Caco-2 (cell line): ENCODE measurements at regions not wholly inside any gene's neighbourhood (a gene's known extent, or its start where the extent isn't known, plus 50 kb on each side); places are given as distances from the start of the nearest gene placed in this dataset.

Experiments
- BruUV-seq: library from RNA; stranded (reverse); fragments of 400-500 nt; replicated peaks from 2 replicates; lab custom pipeline; 2021; lab: Mats Ljungman, UMichigan
- CTCF ChIA-PET: fragments of 300-600 bp; sonication (Branson Sonifier 250); formaldehyde crosslinking; loops from one replicate; lab custom pipeline; 2022; ENCODE audit warnings: antibody characterized with exemption; lab: Charles Lee
- POLR2A ChIA-PET: fragments of 300-600 bp; sonication (Branson Sonifier 250); formaldehyde crosslinking; loops from one replicate; lab custom pipeline; 2022; ENCODE audit warnings: antibody characterized with exemption; lab: Charles Lee
- DNase-seq, 2 experiments: peaks; one replicate each; pipeline versions ENCODE4 v3.0.0 to v3.0.0-alpha.2; 2020 to 2022
- H3K27me3 ChIP-seq: replicated peaks from 2 replicates; pipeline ENCODE4 v1.6.0; 2011; ENCODE audit warnings: low read length; ENCODE audit not compliant: control insufficient read depth, insufficient read depth
- H3K36me3 ChIP-seq: 2 replicates; pipeline ENCODE4 v1.5.1; 2011; ENCODE audit warnings: low read length; ENCODE audit not compliant: control insufficient read depth, insufficient read depth
- H3K4me1 ChIP-seq: fragments of 250-450 bp; sonication (Bioruptor Pico); 2 replicates; pipeline ENCODE4 v1.5.1; 2020; ENCODE audit warnings: mild to moderate bottlenecking
- H3K4me3 ChIP-seq: 2 replicates; pipeline ENCODE4 v1.5.1; 2011; ENCODE audit warnings: low read depth, mild to moderate bottlenecking, control low read depth, low read length
- H3K9me3 ChIP-seq: fragments of 250-450 bp; sonication (Bioruptor Pico); 2 replicates; pipeline ENCODE4 v1.5.1; 2020; ENCODE audit warnings: mild to moderate bottlenecking, moderate library complexity
- H3K27ac Mint-ChIP-seq: one replicate; pipeline ENCODE4 v1.8.0; 2022; ENCODE audit warnings: mixed read lengths; ENCODE audit not compliant: unreplicated experiment
- H3K27me3 Mint-ChIP-seq: one replicate; pipeline ENCODE4 v1.8.0; 2022; ENCODE audit warnings: mixed read lengths; ENCODE audit not compliant: insufficient read depth, unreplicated experiment
- H3K36me3 Mint-ChIP-seq: one replicate; pipeline ENCODE4 v1.8.0; 2022; ENCODE audit warnings: mild to moderate bottlenecking, mixed read lengths; ENCODE audit not compliant: insufficient read depth, unreplicated experiment
- H3K4me1 Mint-ChIP-seq: one replicate; pipeline ENCODE4 v1.8.0; 2022; ENCODE audit warnings: low read depth, mixed read lengths; ENCODE audit not compliant: unreplicated experiment
- H3K4me3 Mint-ChIP-seq: one replicate; pipeline ENCODE4 v1.8.0; 2022; ENCODE audit warnings: mild to moderate bottlenecking, moderate library complexity, mixed read lengths; ENCODE audit not compliant: unreplicated experiment
- H3K9me3 Mint-ChIP-seq: one replicate; pipeline ENCODE4 v1.8.0; 2022; ENCODE audit warnings: mixed read lengths; ENCODE audit not compliant: unreplicated experiment
- intact Hi-C: fragments of 100-400 bp; cut with micrococcal nuclease; formaldehyde crosslinking; loops from one replicate; pipeline ENCODE4 v1.10.0; 2022; ENCODE audit not compliant: unreplicated experiment
- TF ChIP-seq, protein P1 (sequence below), 2 experiments: fragments of 200-600 bp in 1 of 2; IDR thresholded peaks; 1 replicate in 1 of 2; 2 replicates in 1 of 2; pipeline versions ENCODE4 v1.5.1 to v1.8.0; 2011 to 2022; ENCODE audit warnings: antibody characterized with exemption in 1 of 2, control low read depth in 1 of 2, inconsistent platforms in 1 of 2, low read depth in 1 of 2, low read length in 1 of 2, mild to moderate bottlenecking in 1 of 2, moderate library complexity in 1 of 2; ENCODE audit not compliant: insufficient read depth in 1 of 2, severe bottlenecking in 1 of 2, unreplicated experiment in 1 of 2

- H3K9me3 Mint-ChIP-seq: no peaks in the 10 kb centered on the region
- H3K36me3 Mint-ChIP-seq: no peaks in the 10 kb centered on the region
- no TSS peak for BruUV-seq
- no peak overlapping the region for H3K4me3 ChIP-seq
- DNase-seq: no peak
- H3K36me3 ChIP-seq: no peaks in the 10 kb centered on the region
- no peak overlapping the region for H3K4me3 Mint-ChIP-seq
- TF ChIP-seq, protein P1, sequence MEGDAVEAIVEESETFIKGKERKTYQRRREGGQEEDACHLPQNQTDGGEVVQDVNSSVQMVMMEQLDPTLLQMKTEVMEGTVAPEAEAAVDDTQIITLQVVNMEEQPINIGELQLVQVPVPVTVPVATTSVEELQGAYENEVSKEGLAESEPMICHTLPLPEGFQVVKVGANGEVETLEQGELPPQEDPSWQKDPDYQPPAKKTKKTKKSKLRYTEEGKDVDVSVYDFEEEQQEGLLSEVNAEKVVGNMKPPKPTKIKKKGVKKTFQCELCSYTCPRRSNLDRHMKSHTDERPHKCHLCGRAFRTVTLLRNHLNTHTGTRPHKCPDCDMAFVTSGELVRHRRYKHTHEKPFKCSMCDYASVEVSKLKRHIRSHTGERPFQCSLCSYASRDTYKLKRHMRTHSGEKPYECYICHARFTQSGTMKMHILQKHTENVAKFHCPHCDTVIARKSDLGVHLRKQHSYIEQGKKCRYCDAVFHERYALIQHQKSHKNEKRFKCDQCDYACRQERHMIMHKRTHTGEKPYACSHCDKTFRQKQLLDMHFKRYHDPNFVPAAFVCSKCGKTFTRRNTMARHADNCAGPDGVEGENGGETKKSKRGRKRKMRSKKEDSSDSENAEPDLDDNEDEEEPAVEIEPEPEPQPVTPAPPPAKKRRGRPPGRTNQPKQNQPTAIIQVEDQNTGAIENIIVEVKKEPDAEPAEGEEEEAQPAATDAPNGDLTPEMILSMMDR (IDR thresholded peaks at IDR 0.05; ENCODE audit: insufficient read depth in 1 of 2, low read depth in 1 of 2, low read length in 1 of 2, severe bottlenecking in 1 of 2, unreplicated experiment in 1 of 2): no peak
- no peaks in the 10 kb centered on the region for H3K4me1 ChIP-seq
- H3K4me1 Mint-ChIP-seq: peaks cover 7% of the 10 kb centered on the region
- ChIA-PET POLR2A (no interaction called here), CTCF (no interaction called here)
- H3K27me3 Mint-ChIP-seq: no peaks in the 10 kb centered on the region
- H3K27me3 ChIP-seq: no peaks in the 10 kb centered on the region
- no peaks in the 10 kb centered on the region for H3K9me3 ChIP-seq
- no peak overlapping the region for H3K27ac Mint-ChIP-seq
- intact Hi-C loops: no loop called here
Observed at GRCh38 chr5:93904917-93905316, 163.5 kb upstream of the POU5F2 start.

- no peaks in the 10 kb centered on the region for H3K4me1 ChIP-seq
- no peak for DNase-seq
- H3K27me3 ChIP-seq: no peaks in the 10 kb centered on the region
- H3K36me3 ChIP-seq: no peaks in the 10 kb centered on the region
- CTCF ChIA-PET: no interaction called here
- no peak overlapping the region for H3K4me3 ChIP-seq
- Mint-ChIP-seq H3K4me1 (peaks cover 7% of the 10 kb centered on the region), H3K27ac (no peak overlapping the region), H3K4me3 (no peak overlapping the region), H3K9me3 (no peaks in the 10 kb centered on the region), H3K27me3 (no peaks in the 10 kb centered on the region), H3K36me3 (no peaks in the 10 kb centered on the region)
- POLR2A ChIA-PET: no interaction called here
- no peaks in the 10 kb centered on the region for H3K9me3 ChIP-seq
- no TSS peak for BruUV-seq
- TF ChIP-seq, protein P1 (IDR thresholded peaks at IDR 0.05; ENCODE audit: insufficient read depth in 1 of 2, low read depth in 1 of 2, low read length in 1 of 2, severe bottlenecking in 1 of 2, unreplicated experiment in 1 of 2): no peak
- intact Hi-C loops: no loop called here
Observed at GRCh38 chr5:93902288-93902687, 160.9 kb upstream of the POU5F2 start.

GRCh38 chr5:93899026-93899600 is 157.7 kb upstream of the POU5F2 start:
- H3K4me3 ChIP-seq: no peak overlapping the region
- TF ChIP-seq, protein P1 (IDR thresholded peaks at IDR 0.05; ENCODE audit: insufficient read depth in 1 of 2, low read depth in 1 of 2, low read length in 1 of 2, severe bottlenecking in 1 of 2, unreplicated experiment in 1 of 2): peak; percentile 31 to 56
- POLR2A ChIA-PET: no interaction called here
- CTCF ChIA-PET: interaction anchor here (0.6 to 1.1 kb wide), 3 partner anchors 10 to 840 kb away, joined by 4 to 5 read pairs (median 4); no protein-coding TSS in a partner anchor
- Mint-ChIP-seq H3K4me3 (no peak overlapping the region), H3K4me1 (peaks cover 7% of the 10 kb centered on the region), H3K36me3 (peaks cover 6% of the 10 kb centered on the region), H3K27ac (no peak overlapping the region), H3K27me3 (no peaks in the 10 kb centered on the region), H3K9me3 (no peaks in the 10 kb centered on the region)
- no TSS peak for BruUV-seq
- DNase-seq: peak in 1 of 2 experiments; percentile 38
- H3K36me3 ChIP-seq: no peaks in the 10 kb centered on the region
- no peaks in the 10 kb centered on the region for H3K9me3 ChIP-seq
- intact Hi-C loops: loop anchor here (5.0 kb wide), 2 partner anchors 97 to 198 kb away; no protein-coding TSS in a partner anchor
- H3K4me1 ChIP-seq: no peaks in the 10 kb centered on the region
- H3K27me3 ChIP-seq: no peaks in the 10 kb centered on the region
